ELF-1 (cell line): ENCODE measurements at regions not wholly inside any gene's neighbourhood (a gene's known extent, or its start where the extent isn't known, plus 50 kb on each side); places are given as distances from the start of the nearest gene placed in this dataset.
"Not testable (repeated sequence)": the region's sequence is repeated elsewhere in the genome, so short reads cannot be mapped to it uniquely, and the experiment has no call there.

Experiments used
- DNase-seq: peaks from one replicate; pipeline ENCODE4 v3.0.0-alpha.2; 2016; ENCODE audit warnings: low read depth, low spot score

- no peak for DNase-seq
These were observed 51.8 kb downstream of the POM121L12 start for GRCh38 chr7:53087274-53087673.

GRCh38 chr7:53094191-53094590 lies 58.8 kb downstream of the POM121L12 start:
- DNase-seq, result no peak

- DNase-seq, result peak; percentile 35
These were observed 59.4 kb downstream of the POM121L12 start for GRCh38 chr7:53094827-53095226.

- no peak for DNase-seq
These were observed 60.5 kb downstream of the POM121L12 start for GRCh38 chr7:53095731-53096501.

GRCh38 chr7:53100091-53100490 lies 64.7 kb downstream of the POM121L12 start:
- no peak for DNase-seq

- no peak for DNase-seq
These were observed 65.6 kb downstream of the POM121L12 start for GRCh38 chr7:53101026-53101425.

- no peak for DNase-seq
These were observed 75.0 kb downstream of the POM121L12 start for GRCh38 chr7:53110425-53110824.

- DNase-seq, result no peak
These were observed 75.6 kb downstream of the POM121L12 start for GRCh38 chr7:53111031-53111430.

- DNase-seq, result no peak
These were observed 78.0 kb downstream of the POM121L12 start for GRCh38 chr7:53113424-53113823.

- no peak for DNase-seq
These were observed 84.1 kb downstream of the POM121L12 start for GRCh38 chr7:53119514-53119941.

GRCh38 chr7:53121374-53121773 lies 85.9 kb downstream of the POM121L12 start:
- DNase-seq, result peak; percentile 6

- no peak for DNase-seq
These were observed 96.3 kb downstream of the POM121L12 start for GRCh38 chr7:53131697-53132096.

- DNase-seq, result no peak
These were observed 116.1 kb downstream of the POM121L12 start for GRCh38 chr7:53151496-53151895.

- not testable (repeated sequence) for DNase-seq
These were observed 151.8 kb downstream of the POM121L12 start for GRCh38 chr7:53187184-53187583.

- no peak for DNase-seq
These were observed 155.8 kb downstream of the POM121L12 start for GRCh38 chr7:53191191-53191695.

GRCh38 chr7:53191836-53192443 lies 156.5 kb downstream of the POM121L12 start:
- DNase-seq, result no peak

- DNase-seq, result no peak
These were observed 169.6 kb downstream of the POM121L12 start for GRCh38 chr7:53205006-53205405.

GRCh38 chr7:53209129-53209528 lies 173.7 kb downstream of the POM121L12 start:
- DNase-seq, result no peak

- no peak for DNase-seq
These were observed 179.0 kb downstream of the POM121L12 start for GRCh38 chr7:53214463-53214862.

GRCh38 chr7:53218730-53219504 lies 183.5 kb downstream of the POM121L12 start:
- DNase-seq, result peak; percentile 85

GRCh38 chr7:53229202-53229601 lies 193.8 kb downstream of the POM121L12 start:
- no peak for DNase-seq

GRCh38 chr7:53237344-53237913 lies 202.0 kb downstream of the POM121L12 start:
- DNase-seq, result peak; percentile 51
